ENCODE measurements at regions not wholly inside any gene's neighbourhood (a gene's known extent, or its start where the extent isn't known, plus 50 kb on each side); places are given as distances from the start of the nearest gene placed in this dataset.

DNA sequence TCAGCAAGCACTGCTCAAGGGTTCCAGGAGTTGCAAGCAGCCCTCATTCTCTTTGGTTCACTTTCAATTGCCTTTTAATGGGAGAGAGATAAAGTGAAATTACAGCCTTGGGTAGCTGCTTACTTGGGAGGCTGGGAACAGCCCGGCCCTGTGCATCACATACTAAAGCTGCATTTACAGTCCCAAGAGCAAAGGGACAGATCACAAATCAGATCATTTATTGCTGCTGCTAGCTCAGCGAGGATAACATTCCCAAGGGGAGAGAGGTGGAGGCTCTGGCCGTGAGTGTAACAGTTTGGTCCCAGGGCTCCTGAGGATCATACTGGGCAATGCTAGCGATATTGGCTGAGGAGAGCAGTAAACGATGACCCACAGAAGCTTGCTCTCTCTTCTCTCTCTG, 133.1 kb downstream of the CDH26 start:
- CTCF ChIA-PET, result no interaction called here
- Histone ChIP-seq H4K8ac (ENCODE audit: low read depth in 2 of 2, low read length in 2 of 2) (no peak overlapping the region), H3K4me3 (ENCODE audit: insufficient read depth, low read depth, low read length) (no peak overlapping the region), H3K14ac (replicated peaks; ENCODE audit: low read depth, low read length) (no peak overlapping the region), H4K20me1 (ENCODE audit: insufficient read depth, low read length) (no peaks in the 10 kb centered on the region), H3K79me1 (ENCODE audit: low read depth in 1 of 2, low read length in 2 of 2) (no peaks in the 10 kb centered on the region), H2BK5ac (ENCODE audit: low read depth, low read length, poor library complexity, severe bottlenecking) (no peak overlapping the region), H3K27ac (ENCODE audit: insufficient read depth, low read length) (no peak overlapping the region), H2BK15ac (ENCODE audit: low read depth, low read length) (no peak overlapping the region), H4K91ac (ENCODE audit: insufficient read depth, low read depth, low read length) (no peak overlapping the region), H2BK120ac (ENCODE audit: low read depth, low read length) (no peak overlapping the region), H2AK5ac (ENCODE audit: low read depth, low read length) (no peak overlapping the region), H3K4me2 (ENCODE audit: low read depth, low read length) (no peak overlapping the region), H2AFZ (replicated peaks; ENCODE audit: low read length, poor library complexity) (no peak overlapping the region), H3K4ac (ENCODE audit: low read depth, low read length) (no peak overlapping the region), H3K27me3 (ENCODE audit: control insufficient read depth, insufficient read depth, low read length) (peaks cover 16% of the 10 kb centered on the region), H3K9me3 (ENCODE audit: control insufficient read depth, insufficient read depth, low read length) (peaks cover 3% of the 10 kb centered on the region; the same call in 1 of the 2 replicates), H3K36me3 (ENCODE audit: control insufficient read depth, insufficient read depth, low read length) (no peaks in the 10 kb centered on the region), H3K9ac (ENCODE audit: low read depth, low read length) (no peak overlapping the region), H3K4me1 (ENCODE audit: control insufficient read depth, insufficient read depth, low read length) (no peaks in the 10 kb centered on the region), H2BK20ac (ENCODE audit: low read depth, low read length) (no peak overlapping the region), H4K5ac (ENCODE audit: low read depth, low read length) (no peak overlapping the region), H2AK9ac (replicated peaks; ENCODE audit: low read depth, low read length, poor library complexity) (no peak overlapping the region), H3K56ac (ENCODE audit: extremely low read depth, insufficient read depth, low read length) (no peak overlapping the region), H3K9me1 (ENCODE audit: insufficient read depth, low read length) (no peaks in the 10 kb centered on the region), H3K23ac (ENCODE audit: low read depth, low read length) (no peak overlapping the region), H3K18ac (ENCODE audit: low read depth, low read length) (no peak overlapping the region)
- POLR2A ChIA-PET (ENCODE audit: unreplicated experiment), result no interaction called here
- in situ Hi-C loops (cut with MboI; ENCODE audit: low sequenced_read_pairs), result no loop called here
- no CpG with 5 or more reads among the region's 5 CpGs for WGBS, 2 experiments (ENCODE audit: extremely low coverage in 2 of 2, insufficient read length in 1 of 2)
- no TSS peak for BruUV-seq (replicated peaks)
- TF ChIP-seq, protein P1, sequence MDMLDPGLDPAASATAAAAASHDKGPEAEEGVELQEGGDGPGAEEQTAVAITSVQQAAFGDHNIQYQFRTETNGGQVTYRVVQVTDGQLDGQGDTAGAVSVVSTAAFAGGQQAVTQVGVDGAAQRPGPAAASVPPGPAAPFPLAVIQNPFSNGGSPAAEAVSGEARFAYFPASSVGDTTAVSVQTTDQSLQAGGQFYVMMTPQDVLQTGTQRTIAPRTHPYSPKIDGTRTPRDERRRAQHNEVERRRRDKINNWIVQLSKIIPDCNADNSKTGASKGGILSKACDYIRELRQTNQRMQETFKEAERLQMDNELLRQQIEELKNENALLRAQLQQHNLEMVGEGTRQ (IDR thresholded peaks at IDR 0.05; ENCODE audit: low read depth, low read length), result no peak
- DNase-seq, result no peak
- intact Hi-C loops (cut with micrococcal nuclease), result no loop called here
- dilution Hi-C loops (cut with HindIII; ENCODE audit: low sequenced_read_pairs, unreplicated experiment), result no loop called here
- no peak for ATAC-seq (ENCODE audit: low read depth)
